GM19468 (cell line): ENCODE measurements at regions not wholly inside any gene's neighbourhood (a gene's known extent, or its start where the extent isn't known, plus 50 kb on each side); places are given as distances from the start of the nearest gene placed in this dataset.
"Not testable (repeated sequence)": the region's sequence is repeated elsewhere in the genome, so short reads cannot be mapped to it uniquely, and the experiment has no call there.

ENCODE experiments used
- ATAC-seq: cut with Tn5 transposase; IDR thresholded peaks from one replicate; pipeline ENCODE4 v1.9.1; 2021; ENCODE audit warnings: mild to moderate bottlenecking, moderate library complexity, moderate number of reproducible peaks; ENCODE audit not compliant: unreplicated experiment; ENCODE audit errors: extremely low read depth

DNA sequence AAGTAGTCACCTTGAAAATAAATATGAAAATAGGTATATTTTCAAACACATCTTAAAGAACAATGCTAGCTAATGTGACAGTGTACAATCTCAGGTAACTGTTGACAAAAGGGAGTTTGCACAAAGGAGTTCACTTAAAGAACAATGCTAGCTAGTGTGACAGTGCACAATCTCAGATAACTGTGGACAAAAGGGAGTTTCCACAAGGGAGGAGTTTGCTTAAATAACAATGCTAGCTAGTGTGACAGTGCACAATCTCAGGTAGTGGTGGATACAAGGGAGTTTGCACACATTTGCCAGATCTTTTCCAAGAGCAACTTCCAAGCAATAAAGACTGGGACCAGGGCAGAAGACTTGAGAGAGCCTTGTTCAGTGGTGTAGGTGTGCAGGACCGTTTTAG is 442.9 kb upstream of the FTMT start:
- no peak for ATAC-seq

DNA sequence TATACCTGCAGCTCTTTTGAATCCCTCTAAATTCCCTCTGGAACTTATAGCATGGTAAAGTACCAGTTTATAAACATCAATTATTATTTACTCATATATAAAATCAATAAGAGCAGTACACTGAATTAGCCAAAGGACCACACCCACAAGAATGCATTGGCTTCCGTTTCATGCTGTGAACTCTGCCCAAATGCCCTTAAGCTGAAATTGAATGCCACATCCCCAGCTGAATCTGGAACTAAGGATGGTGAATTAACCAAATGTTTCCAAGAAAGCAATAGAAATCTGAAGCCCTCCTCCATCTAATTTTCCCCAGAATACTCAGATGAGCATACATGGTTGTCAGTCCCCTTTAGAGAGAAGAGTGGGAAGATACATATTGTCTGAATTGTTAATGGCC is 436.4 kb upstream of the FTMT start:
- ATAC-seq, result no peak

DNA sequence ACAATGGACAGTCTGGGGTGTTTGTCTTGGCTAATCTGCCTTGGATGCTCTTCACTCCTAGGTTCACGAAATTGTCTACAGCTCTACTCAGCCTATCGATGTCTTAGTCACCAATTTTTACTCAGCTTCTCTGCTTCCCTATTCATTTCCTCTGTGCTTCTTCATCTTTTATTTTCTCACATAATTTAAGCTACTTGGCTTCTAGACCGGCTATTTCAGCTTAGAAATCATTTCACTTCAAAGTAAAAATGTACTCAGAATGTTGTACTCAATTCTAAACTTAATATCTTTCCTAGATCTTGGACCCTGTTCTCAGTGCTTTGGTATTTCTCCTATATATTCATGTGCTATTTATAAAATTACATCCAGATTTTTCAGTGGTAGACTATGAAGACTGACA is 430.0 kb upstream of the FTMT start:
- ATAC-seq, result no peak

DNA sequence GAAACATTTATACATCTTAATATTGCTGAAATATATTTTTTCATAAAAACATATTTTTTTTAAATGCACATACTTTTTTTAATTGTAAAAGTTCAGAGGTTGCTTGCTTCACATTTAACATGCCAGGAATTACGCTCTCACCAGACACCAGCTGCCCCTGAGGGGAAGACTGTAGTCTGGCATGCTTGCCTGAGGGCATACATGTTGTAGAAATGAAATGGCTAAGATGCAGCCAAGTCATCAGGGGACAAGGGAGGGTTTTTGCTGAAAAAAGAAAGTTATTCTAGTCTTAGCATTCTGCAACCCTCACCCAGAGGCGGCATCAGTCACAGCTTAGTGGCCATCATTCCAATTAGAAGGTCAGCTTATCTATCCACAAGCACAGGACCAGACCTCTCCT is 426.7 kb upstream of the FTMT start:
- no peak for ATAC-seq

DNA sequence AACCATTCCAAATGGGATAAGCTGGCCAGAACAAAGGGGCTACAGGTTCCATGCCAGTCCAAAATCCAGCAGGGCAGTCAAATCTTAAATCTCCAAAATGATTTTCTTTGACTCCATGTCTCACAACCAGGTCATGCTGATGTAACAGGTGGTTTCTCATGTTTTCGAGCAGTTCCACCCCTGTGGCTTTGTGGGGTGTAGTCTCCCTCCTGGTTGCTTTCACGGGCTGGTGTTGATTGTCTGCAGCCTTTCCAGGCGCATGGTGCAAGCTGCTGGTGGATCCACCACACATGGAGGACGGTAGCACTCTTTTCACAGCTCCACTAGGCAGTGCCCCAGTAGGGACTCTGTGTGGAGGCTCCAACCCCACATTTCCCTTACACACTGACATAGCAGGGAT is 425.5 kb upstream of the FTMT start:
- ATAC-seq, result no peak

DNA sequence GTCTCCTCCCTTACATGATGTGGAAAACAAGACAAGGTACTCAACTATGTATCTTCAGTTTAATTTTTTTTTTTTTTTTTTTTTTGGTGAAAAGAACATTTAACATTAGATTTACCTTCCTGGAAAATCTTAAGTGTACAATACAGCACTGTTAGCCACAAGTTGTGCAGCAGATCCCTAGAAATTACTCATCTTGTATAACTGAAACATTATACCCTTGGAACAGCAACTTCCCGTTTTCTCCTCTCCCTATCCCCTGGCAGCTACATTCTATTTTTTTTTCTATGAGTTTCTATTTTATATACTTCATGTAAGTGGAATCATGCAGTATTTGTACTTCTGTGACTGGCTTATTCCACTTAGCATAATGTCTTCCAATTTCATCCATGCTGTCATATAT is 421.9 kb upstream of the FTMT start:
- no peak for ATAC-seq

DNA sequence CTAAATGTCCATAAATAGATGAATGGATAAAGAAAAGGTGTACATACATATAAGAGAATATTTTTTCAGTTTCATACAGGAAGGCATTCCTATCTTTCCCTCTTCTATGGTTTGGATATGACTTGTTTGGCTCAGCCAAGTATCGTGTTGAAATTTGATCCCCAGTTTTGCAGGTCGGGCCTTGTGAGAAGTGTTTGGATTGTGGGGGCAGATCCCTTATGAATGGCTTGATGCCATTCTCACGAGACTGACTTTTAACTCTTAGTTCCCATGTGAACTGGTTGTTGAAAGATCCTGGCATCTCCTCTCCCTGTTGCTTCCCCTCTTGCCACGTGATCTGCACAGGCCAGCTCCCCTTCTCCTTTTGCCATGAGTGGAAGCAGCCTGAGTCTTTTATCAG is 421.1 kb upstream of the FTMT start:
- ATAC-seq, result no peak

DNA sequence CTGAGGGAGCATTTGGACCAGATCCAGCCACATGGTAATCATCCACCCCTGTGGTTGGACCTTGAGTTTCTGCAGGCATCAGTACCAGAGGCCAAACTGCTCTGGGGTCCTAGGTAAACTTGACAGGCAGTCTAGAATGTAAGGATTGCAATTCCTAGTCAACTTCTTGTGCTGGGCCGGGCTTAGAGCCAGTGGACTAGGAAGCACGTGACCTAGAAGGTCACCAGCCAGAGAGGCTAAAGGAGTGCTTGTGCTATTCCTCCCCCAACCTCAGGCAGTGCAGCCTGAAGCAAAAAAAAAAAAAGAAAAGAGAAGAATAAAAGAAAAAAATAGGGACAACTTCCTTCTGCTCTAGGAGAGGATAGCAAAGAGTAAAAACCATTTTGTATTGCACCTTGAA is 406.2 kb upstream of the FTMT start:
- no peak for ATAC-seq

DNA sequence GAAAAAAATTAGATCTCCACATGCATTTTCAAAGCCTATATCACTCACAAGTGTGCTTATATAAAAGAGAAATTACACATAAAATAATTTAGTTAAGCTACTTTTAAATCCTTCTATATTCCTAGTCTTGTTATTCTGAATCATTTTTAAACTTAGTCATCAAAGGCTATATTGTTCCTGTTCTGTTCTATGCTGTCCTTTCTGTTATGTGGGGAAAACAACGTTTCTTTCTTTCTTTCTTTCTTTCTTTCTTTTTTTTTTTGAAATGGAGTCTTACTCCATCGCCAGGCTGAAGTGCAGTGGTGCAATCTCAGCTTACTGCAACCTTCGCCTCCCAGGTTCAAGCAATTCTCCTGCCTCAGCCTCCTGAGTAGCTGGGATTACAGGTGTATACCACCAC is 389.2 kb upstream of the FTMT start:
- ATAC-seq, result no peak

DNA sequence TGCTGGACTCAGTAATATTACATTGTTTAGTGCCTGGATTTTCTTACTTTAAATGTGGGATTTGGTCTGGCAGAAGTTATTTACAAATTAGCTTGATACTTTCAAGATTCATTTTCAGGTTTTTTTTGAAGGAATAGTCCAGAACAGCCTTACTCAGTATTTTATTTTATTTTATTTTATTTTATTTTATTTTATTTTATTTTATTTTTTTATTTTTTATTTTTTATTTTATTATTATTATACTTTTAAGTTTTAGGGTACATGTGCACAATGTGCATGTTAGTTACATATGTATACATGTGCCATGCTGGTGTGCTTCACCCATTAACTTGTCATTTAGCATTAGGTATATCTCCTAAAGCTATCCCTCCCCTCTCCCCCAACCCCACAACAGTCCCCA is 380.5 kb upstream of the FTMT start:
- ATAC-seq, result not testable (repeated sequence)

DNA sequence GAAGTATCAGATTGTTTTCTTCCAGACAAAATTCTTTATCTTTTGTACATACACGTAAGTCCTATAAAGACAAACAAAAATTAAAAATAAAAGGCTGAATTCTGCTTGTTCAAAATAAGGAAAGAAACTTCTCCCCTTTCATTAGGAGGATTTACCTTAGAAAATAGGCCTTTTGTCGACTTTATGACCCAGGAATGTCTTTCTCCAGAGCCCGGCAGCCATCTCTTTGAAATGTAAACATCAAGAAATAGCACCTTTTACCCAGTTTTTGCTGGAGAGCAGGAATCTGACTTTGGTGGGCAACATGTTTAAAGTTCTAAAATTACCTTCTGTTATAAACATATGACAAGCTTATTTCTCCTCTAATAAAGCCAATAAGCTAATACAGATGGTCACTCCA is 373.0 kb upstream of the FTMT start:
- no peak for ATAC-seq

DNA sequence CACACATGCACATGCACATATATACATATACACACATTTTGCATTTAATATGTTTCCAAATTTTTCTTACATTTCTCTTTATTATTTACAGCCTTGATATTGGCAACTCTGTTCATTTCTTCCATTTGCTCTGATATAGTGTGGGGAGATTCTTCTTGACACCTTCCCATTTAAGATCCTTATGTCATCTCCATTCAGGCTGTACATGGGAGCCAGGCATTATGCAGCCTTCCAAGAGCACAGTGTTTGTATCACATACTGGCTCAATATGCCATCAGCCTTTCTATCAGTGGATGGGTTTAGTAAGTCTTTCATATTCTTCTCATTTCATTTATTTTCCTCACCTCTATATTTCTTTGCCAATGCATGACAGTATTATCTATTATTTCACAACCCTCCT is 372.3 kb upstream of the FTMT start:
- ATAC-seq, result no peak

DNA sequence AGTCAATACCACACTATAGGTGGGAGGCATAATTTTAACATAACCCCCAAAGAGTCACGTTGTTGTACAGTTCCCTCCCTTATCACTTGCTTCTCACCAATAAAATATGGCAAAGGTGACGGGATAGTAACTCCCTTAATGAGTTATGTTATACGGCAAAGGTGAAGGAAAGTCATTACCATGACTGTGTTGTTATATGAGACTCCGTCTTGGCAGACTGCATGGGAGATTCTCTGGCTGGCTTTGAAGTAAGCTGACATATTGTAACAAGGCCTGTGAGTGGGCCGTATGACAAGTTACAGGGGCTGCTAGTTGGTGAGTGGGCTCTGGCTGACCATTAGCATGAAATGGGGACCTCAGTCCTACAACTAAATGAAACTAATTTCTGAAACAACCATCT is 366.4 kb upstream of the FTMT start:
- no peak for ATAC-seq

DNA sequence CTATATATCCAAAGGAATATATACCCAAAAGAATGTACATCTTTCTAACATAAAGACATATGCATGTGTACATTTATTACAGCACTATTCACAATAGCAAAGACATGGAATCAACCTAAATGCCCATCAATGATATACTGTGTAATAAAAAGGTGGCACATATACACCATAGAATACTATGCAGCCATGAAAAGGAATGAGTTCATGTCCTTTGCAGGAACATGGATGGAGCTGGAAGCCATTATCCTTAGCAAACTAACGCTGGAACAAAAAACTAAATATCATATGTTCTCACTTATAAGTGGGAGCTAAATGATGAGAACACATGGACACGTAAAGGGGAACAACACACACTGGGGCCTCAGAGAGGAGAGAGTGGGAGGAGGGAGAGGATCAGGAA is 365.7 kb upstream of the FTMT start:
- ATAC-seq, result not testable (repeated sequence)

DNA sequence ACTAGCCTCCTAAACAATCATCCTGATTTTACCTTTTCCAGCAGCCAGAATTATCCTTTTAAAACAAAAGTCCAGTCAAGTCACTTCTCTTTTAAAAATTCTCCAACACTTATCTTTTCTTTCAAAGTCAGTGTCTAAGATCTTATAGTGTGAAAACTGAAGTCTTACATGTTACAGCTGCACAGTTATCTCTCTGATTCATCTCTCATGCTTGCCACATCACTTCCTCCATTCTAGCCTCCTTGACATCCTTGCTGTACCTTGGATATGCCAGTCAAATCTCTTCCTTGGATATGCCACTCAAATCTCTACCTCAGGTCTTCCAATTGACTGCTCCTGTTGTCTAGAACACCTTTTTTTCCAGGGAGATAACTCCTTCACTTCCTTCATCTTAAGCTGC is 361.7 kb upstream of the FTMT start:
- no peak for ATAC-seq

DNA sequence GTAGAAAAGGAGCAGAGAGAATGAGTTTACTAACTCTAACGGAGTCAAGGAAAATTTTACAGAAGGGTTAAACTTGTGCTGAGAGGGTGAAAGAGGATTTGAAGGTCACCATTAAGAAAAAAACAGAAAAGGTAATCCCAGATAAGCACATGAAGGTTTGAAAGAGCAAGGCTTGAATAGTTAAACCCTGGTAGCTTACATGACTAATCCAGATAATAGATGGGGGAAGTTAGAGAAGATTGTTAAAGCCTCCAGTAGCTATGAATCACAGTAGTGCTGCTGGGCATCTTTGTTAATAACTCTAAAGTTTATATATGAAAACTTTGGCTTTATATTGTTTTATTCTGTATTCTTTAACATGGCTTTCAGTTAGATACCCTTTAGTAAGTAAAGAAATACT is 354.5 kb upstream of the FTMT start:
- ATAC-seq, result no peak

DNA sequence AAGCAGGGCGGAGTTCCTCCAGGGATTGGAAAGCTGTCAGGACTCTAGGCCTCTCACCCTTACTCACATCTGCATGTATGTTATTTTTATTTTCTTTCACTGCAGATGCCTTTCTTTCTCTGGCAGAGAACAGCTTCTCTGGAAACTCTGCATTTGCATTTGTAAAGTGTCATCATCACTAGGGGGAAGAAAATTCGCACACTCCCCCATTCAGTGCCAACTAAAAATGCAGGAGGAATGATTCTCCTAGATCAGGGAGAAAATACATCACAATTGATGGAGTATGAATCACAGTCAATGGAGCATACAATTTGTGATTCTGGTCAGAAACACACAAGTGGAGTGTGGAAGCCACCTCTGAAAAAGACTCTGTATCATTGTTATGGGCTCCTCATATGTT is 351.4 kb upstream of the FTMT start:
- no peak for ATAC-seq

DNA sequence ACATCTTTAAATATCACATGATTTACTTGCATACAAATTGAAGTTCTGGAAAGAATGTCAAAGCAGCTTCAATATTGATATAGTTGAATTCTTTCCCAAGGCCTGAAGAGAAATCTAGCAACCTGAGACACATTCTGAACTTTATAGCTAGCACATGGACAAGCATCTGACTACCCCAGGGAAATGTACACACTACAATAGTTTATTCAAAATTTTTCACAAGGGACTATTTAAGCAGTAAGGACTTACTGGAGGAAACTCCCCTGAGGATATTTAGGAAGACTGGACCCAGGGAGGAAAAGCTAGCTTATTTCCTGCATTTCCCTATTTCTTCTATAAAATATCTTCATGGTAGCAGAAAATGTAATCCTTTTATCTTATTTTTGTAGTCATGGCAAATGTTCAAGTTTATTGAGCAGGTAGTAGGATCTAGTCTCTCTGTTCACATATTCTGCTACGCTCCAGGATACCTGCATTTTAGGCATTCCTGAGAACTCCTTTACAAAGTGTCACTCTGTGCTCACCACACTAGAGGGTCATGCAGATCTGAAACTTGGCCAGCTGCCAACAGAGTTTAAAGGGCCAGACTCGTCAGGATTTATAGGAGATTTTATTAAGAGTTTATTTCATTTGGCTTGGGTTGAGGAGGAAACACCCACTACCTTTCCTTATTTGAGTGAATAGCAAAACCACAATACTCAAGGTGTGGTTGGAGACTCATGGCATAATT is 348.4 kb upstream of the FTMT start:
- ATAC-seq, result no peak

DNA sequence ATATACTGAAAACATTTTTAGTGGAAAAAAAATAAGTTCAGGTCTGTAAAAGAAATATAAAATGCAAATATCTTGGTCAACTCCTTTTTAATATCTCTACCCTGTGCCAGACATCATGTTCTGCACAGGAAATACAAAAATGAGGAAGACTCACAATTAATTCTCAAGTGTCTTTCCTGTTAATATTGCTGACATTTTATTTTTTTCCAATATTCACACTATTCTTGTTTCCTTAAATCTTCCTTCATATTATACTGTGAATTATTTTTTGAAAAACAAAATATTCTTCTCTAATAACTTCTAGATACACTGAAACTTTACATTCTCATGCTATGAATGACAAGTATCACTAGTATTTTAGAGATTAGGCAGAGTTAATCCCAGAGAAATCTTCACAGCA is 334.7 kb upstream of the FTMT start:
- ATAC-seq, result no peak

DNA sequence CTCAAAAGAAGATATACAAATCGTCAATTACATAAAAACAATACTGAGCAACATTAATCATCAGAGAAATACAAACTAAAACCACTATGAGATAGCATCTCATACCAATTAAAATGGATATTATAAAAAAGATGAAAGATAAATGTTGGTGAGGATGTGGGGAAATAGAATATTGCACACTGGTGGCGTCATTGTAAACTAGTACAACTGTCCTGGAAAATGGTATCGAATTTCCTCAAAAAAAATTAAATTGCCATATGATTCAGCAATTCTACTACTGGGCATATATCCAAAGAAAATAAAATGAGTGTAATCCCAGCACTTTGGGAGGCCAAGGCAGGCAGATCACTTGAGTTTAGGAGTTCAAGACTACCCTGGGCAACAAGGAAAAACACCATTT is 326.0 kb upstream of the FTMT start:
- ATAC-seq, result no peak

DNA sequence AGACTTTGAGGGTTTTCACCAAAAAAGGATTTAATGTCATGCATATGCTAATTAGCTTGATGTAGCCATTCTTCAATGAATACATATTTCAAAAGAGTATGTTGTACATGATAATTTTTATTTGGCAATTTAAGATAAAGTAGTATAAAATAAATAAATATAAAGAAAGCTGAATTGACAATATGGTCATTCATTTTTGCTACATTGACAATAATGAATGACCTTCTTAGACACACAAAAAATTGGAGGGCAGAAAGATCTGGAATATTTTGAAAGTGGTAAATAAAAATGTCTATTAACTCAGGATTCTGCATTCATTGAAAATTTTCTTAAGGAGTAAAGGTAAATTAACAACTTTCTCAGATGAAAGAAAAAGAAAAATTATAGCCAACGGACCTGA is 324.8 kb upstream of the FTMT start:
- no peak for ATAC-seq

DNA sequence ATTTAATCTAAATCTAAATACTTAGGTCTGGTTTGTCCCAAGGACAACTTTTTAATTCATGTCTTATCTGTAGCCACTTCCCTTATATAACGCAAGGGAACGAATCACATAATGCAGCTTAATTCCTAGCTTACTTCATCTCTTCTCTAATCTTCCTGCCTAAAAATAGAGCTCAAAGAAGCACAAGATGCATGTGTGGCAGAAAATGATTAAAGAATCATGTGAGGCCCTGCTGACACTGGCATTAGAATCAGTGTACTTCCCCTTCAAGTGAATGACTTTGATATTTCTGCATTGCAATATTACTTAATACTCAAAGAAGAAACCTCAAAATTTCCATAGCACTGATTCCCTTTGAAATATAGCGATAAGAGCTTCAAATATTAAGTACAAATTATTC is 317.9 kb upstream of the FTMT start:
- no peak for ATAC-seq

DNA sequence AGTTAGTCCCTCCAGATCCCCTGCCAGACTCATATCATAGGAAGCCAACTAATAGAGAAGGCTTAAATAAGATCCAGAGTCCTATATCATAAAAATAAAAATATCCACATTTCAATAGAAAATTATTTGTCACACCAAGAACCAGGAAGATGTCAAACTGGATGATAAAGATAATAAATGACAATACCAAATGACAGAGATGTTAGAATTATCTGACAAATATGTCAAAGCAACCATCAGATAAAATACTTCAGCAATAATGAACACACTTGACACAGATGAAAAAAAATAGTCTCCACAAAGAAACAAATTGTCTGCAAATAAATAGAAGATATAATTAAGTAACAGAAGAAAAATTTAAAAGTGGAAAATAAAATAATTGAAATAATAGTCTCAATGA is 300.7 kb upstream of the FTMT start:
- ATAC-seq, result no peak
